H9 (cell line): ENCODE measurements at regions not wholly inside any gene's neighbourhood (a gene's known extent, or its start where the extent isn't known, plus 50 kb on each side); places are given as distances from the start of the nearest gene placed in this dataset.

Experiments used
- DNase-seq: peaks from one replicate; pipeline ENCODE4 v3.0.0-alpha.2; 2017
- H2AFZ ChIP-seq: one replicate; pipeline ENCODE4 v1.6.1; 2013; ENCODE audit warnings: mild to moderate bottlenecking, low read length, control low read depth, moderate library complexity
- H2AK5ac ChIP-seq: 2 replicates; pipeline ENCODE4 v1.6.1; 2013; ENCODE audit warnings: low read length, control low read depth, mixed read lengths; ENCODE audit not compliant: insufficient read length
- H2BK120ac ChIP-seq: one replicate; pipeline ENCODE4 v1.6.1; 2013; ENCODE audit warnings: low read depth, mild to moderate bottlenecking, low read length, control low read depth, inconsistent platforms; ENCODE audit not compliant: poor library complexity, severe bottlenecking
- H2BK12ac ChIP-seq: 2 replicates; pipeline ENCODE4 v1.6.1; 2013; ENCODE audit warnings: low read length, control low read depth, mixed read lengths, low read depth; ENCODE audit not compliant: insufficient read length
- H2BK15ac ChIP-seq: 2 replicates; pipeline ENCODE4 v1.6.1; 2013; ENCODE audit warnings: low read depth, low read length, control low read depth
- H2BK20ac ChIP-seq: one replicate; pipeline ENCODE4 v1.6.1; 2013; ENCODE audit warnings: low read depth, mild to moderate bottlenecking, low read length, control low read depth, inconsistent platforms; ENCODE audit not compliant: poor library complexity, severe bottlenecking
- H2BK5ac ChIP-seq: 2 replicates; pipeline ENCODE4 v1.6.1; 2013; ENCODE audit warnings: low read length, control low read depth, mixed read lengths; ENCODE audit not compliant: insufficient read length
- H3K14ac ChIP-seq: 2 replicates; pipeline ENCODE4 v1.6.1; 2013; ENCODE audit warnings: low read length, control low read depth; ENCODE audit not compliant: insufficient read depth
- H3K18ac ChIP-seq: 2 replicates; pipeline ENCODE4 v1.6.1; 2013; ENCODE audit warnings: low read depth, mild to moderate bottlenecking, mixed read lengths, low read length, control low read depth; ENCODE audit not compliant: insufficient read length
- H3K23ac ChIP-seq: 2 replicates; pipeline ENCODE4 v1.6.1; 2013; ENCODE audit warnings: low read length, control low read depth, mixed read lengths, low read depth; ENCODE audit not compliant: insufficient read length
- H3K23me2 ChIP-seq: 2 replicates; pipeline ENCODE4 v1.6.1; 2013; ENCODE audit warnings: low read depth, mild to moderate bottlenecking, mixed read lengths, low read length, control low read depth; ENCODE audit not compliant: insufficient read length, poor library complexity, severe bottlenecking
- H3K27ac ChIP-seq: 2 replicates; pipeline ENCODE4 v1.5.1; 2013; ENCODE audit warnings: low read length, control low read depth, mixed read lengths, low read depth; ENCODE audit not compliant: insufficient read length
- H3K27me3 ChIP-seq: 2 replicates; pipeline ENCODE4 v1.6.1; 2013; ENCODE audit warnings: low read length, control low read depth, inconsistent platforms; ENCODE audit not compliant: insufficient read depth
- H3K4ac ChIP-seq: 2 replicates; pipeline ENCODE4 v1.6.1; 2013; ENCODE audit warnings: low read depth, mild to moderate bottlenecking, control low read depth, inconsistent platforms, low read length, moderate library complexity
- H3K4me1 ChIP-seq: 2 replicates; pipeline ENCODE4 v1.6.1; 2013; ENCODE audit warnings: low read length, control low read depth, inconsistent platforms; ENCODE audit not compliant: insufficient read depth
- H3K4me2 ChIP-seq: 2 replicates; pipeline ENCODE4 v1.6.1; 2013; ENCODE audit warnings: low read length, control low read depth, mixed read lengths; ENCODE audit not compliant: insufficient read length, insufficient read depth
- H3K56ac ChIP-seq: 2 replicates; pipeline ENCODE4 v1.6.1; 2013; ENCODE audit warnings: low read depth, mild to moderate bottlenecking, mixed read lengths, low read length, control low read depth; ENCODE audit not compliant: insufficient read length
- H3K79me1 ChIP-seq: 2 replicates; pipeline ENCODE4 v1.6.1; 2013; ENCODE audit warnings: low read depth, mild to moderate bottlenecking, moderate library complexity, low read length, control low read depth, inconsistent platforms; ENCODE audit not compliant: insufficient read depth, poor library complexity, severe bottlenecking
- H3K79me2 ChIP-seq: 2 replicates; pipeline ENCODE4 v1.6.1; 2013; ENCODE audit warnings: low read length, control low read depth, inconsistent platforms; ENCODE audit not compliant: insufficient read depth
- H3K9ac ChIP-seq: 2 replicates; pipeline ENCODE4 v1.6.1; 2013; ENCODE audit warnings: low read length, control low read depth, mixed read lengths; ENCODE audit not compliant: insufficient read length; ENCODE audit errors: extremely low read depth
- H3K9me3 ChIP-seq: one replicate; pipeline ENCODE4 v1.6.1; 2013; ENCODE audit warnings: low read depth, low read length, inconsistent platforms; ENCODE audit not compliant: control insufficient read depth
- H3T11ph ChIP-seq: one replicate; pipeline ENCODE4 v1.6.1; 2013; ENCODE audit warnings: mild to moderate bottlenecking, low read length, control low read depth, inconsistent platforms
- H4K20me1 ChIP-seq: one replicate; pipeline ENCODE4 v1.6.1; 2013; ENCODE audit not compliant: control insufficient read depth, insufficient read length, insufficient read depth
- H4K5ac ChIP-seq: 2 replicates; pipeline ENCODE4 v1.6.1; 2013; ENCODE audit warnings: low read depth, mild to moderate bottlenecking, mixed read lengths, low read length, control low read depth; ENCODE audit not compliant: insufficient read length
- H4K8ac ChIP-seq: replicated peaks from 2 replicates; pipeline ENCODE4 v1.6.1; 2013; ENCODE audit warnings: low read length, control low read depth, mixed read lengths, low read depth; ENCODE audit not compliant: insufficient read length
- H4K91ac ChIP-seq: 2 replicates; pipeline ENCODE4 v1.6.1; 2013; ENCODE audit warnings: low read depth, mild to moderate bottlenecking, moderate library complexity, mixed read lengths, low read length, control low read depth; ENCODE audit not compliant: insufficient read length
- H3K27ac Mint-ChIP-seq, 3 experiments: 2 replicates in 2 of 3; 3 replicates in 1 of 3; pipeline ENCODE4 v1.8.0; 2020 to 2021; ENCODE audit warnings: mixed read lengths in 3 of 3, mild to moderate bottlenecking in 1 of 3, moderate library complexity in 1 of 3
- H3K27me3 Mint-ChIP-seq: 2 replicates; pipeline ENCODE4 v1.8.0; 2021; ENCODE audit warnings: low read depth, mild to moderate bottlenecking, moderate library complexity, mixed read lengths
- H3K36me3 Mint-ChIP-seq, 3 experiments: 2 replicates in 2 of 3; 3 replicates in 1 of 3; pipeline ENCODE4 v1.8.0; 2020 to 2021; ENCODE audit warnings: low read depth in 3 of 3, mixed read lengths in 3 of 3; ENCODE audit not compliant: insufficient read depth in 1 of 3
- H3K4me1 Mint-ChIP-seq, 2 experiments: 2 replicates each; pipeline ENCODE4 v1.8.0; 2020; ENCODE audit warnings: mixed read lengths in 2 of 2
- H3K4me3 Mint-ChIP-seq, 2 experiments: 2 replicates in 1 of 2; 3 replicates in 1 of 2; pipeline ENCODE4 v1.8.0; 2020 to 2021; ENCODE audit warnings: mild to moderate bottlenecking in 2 of 2, mixed read lengths in 2 of 2, moderate library complexity in 1 of 2
- H3K9me3 Mint-ChIP-seq, 2 experiments: 2 replicates in 1 of 2; 3 replicates in 1 of 2; pipeline ENCODE4 v1.8.0; 2020; ENCODE audit warnings: mild to moderate bottlenecking in 2 of 2, mixed read lengths in 2 of 2, moderate library complexity in 1 of 2
- CTCF ChIP-seq: fragments of 200-600 bp; sonication (generic); conservative IDR thresholded peaks from 3 replicates; pipeline ENCODE4 v1.8.0; 2021; ENCODE audit warnings: antibody characterized with exemption, mild to moderate bottlenecking
- WGBS: extraction: QIAGEN DNeasy Blood & Tissue Kit; methylation state at CpG from one replicate; pipeline ENCODE4 v1.1.7; 2013; ENCODE audit warnings: missing lambda C conversion rate, low lambda C conversion rate, mixed read lengths; ENCODE audit not compliant: insufficient read length; ENCODE audit errors: extremely low coverage; 5-methylcytosine and 5-hydroxymethylcytosine counted together

- no peak overlapping the region for H4K8ac ChIP-seq
- no peak overlapping the region for H3K9ac ChIP-seq
- no peak overlapping the region for H2BK5ac ChIP-seq
- no peaks in the 10 kb centered on the region for H3K4me1 Mint-ChIP-seq
- H2BK120ac ChIP-seq: no peak overlapping the region
- no CpG with 5 or more reads among the region's 1 CpG for WGBS
- no peaks in the 10 kb centered on the region for H3K4me1 ChIP-seq
- H3K18ac ChIP-seq: no peak overlapping the region
- no peak overlapping the region for H2AK5ac ChIP-seq
- H3K4me3 Mint-ChIP-seq: no peak overlapping the region
- no peak overlapping the region for H2BK15ac ChIP-seq
- no peak overlapping the region for H3K27ac Mint-ChIP-seq
- H2BK20ac ChIP-seq: no peak overlapping the region
- no peaks in the 10 kb centered on the region for H4K20me1 ChIP-seq
- no peak overlapping the region for H3K14ac ChIP-seq
- no peak for DNase-seq
- H3K27me3 Mint-ChIP-seq: no peaks in the 10 kb centered on the region
- H4K5ac ChIP-seq: no peak overlapping the region
- H3K4ac ChIP-seq: no peak overlapping the region
- no peak for TF ChIP-seq CTCF
- no peaks in the 10 kb centered on the region for H3K79me2 ChIP-seq
- H3K23me2 ChIP-seq: no peaks in the 10 kb centered on the region
- no peak overlapping the region for H3K4me2 ChIP-seq
- H2BK12ac ChIP-seq: no peak overlapping the region
- no peak overlapping the region for H3K56ac ChIP-seq
- no peaks in the 10 kb centered on the region for H3K36me3 Mint-ChIP-seq
- no peak overlapping the region for H3T11ph ChIP-seq
- no peak overlapping the region for H3K23ac ChIP-seq
- H3K27ac ChIP-seq: no peak overlapping the region
- no peaks in the 10 kb centered on the region for H3K9me3 Mint-ChIP-seq
- H2AFZ ChIP-seq: no peak overlapping the region
- no peaks in the 10 kb centered on the region for H3K79me1 ChIP-seq
- H4K91ac ChIP-seq: no peak overlapping the region
- no peaks in the 10 kb centered on the region for H3K9me3 ChIP-seq
- H3K27me3 ChIP-seq: no peaks in the 10 kb centered on the region
These were observed 948.8 kb downstream of the GRM8 start for GRCh38 chr7:126303926-126304325.
